ENCODE measurements at regions not wholly inside any gene's neighbourhood (a gene's known extent, or its start where the extent isn't known, plus 50 kb on each side); places are given as distances from the start of the nearest gene placed in this dataset.
"Not testable (repeated sequence)": the region's sequence is repeated elsewhere in the genome, so short reads cannot be mapped to it uniquely, and the experiment has no call there.

DNA sequence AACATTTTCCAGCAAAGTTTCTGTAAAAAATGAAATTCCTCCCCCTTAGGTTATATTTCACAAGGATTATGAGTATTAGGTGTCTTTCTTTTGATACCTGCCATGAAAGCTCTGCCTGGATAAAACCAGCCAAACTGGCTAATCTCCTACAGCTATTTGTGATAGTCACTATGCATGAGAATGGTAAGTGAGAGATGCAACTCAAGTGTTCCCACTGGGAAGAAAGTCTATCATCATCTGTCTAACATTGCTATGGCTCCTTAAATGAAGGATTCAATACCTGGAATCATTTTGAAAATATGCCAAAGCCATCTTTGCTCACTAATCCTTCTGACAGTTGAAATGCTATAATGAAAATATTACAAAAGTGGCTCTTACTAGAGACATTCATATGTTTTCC is 339.9 kb upstream of the LRRTM4 start:
- DNase-seq, result no peak

- no peak for DNase-seq
These were observed 342.2 kb upstream of the LRRTM4 start for GRCh38 chr2:77864426-77864825.

- no peak for DNase-seq
These were observed 344.5 kb upstream of the LRRTM4 start for GRCh38 chr2:77866661-77867060.

DNA sequence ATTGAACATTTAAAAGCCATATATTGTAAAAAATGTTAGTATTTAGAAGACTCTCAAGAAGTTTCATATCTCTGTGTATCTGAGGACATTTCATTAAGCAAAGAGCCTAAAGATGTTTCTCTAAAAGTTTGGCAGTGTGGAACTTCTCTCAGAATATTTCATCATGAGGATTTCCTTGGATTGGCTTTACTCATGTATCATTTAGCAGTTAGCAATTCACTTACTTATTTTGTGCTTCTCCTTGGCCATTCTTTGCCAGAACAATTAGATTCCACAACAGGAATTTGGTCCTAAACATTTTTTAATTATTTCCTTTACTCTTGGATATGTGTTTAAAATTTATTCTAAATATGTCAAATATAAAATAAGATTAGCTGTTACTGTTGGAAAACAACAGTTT is 345.0 kb upstream of the LRRTM4 start:
- DNase-seq, result no peak

GRCh38 chr2:77873506-77873905 is 351.3 kb upstream of the LRRTM4 start:
- DNase-seq, result no peak

GRCh38 chr2:77900211-77900610 is 378.0 kb upstream of the LRRTM4 start:
- not testable (repeated sequence) for DNase-seq

DNA sequence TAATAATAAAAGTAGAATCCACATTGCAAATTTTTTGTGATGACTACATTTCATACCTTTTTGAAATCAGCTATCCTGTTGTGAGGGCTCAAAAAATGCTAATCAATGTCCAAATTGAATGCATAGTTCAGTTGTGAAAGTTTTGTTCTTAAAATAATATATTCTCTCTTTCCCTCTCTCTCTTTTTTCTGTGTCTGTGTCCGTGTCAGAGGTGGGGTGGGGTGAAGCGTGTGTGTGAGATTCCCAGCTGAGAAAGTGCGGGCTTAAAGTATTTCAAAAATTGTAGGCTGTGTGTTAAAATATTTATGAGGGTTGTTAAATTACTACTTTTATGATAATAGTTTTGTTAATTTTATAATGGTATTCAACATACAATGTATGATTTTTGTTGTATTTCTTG is 388.0 kb upstream of the LRRTM4 start:
- DNase-seq, result no peak

- no peak for DNase-seq
These were observed 398.7 kb upstream of the LRRTM4 start for GRCh38 chr2:77920838-77921366.

DNA sequence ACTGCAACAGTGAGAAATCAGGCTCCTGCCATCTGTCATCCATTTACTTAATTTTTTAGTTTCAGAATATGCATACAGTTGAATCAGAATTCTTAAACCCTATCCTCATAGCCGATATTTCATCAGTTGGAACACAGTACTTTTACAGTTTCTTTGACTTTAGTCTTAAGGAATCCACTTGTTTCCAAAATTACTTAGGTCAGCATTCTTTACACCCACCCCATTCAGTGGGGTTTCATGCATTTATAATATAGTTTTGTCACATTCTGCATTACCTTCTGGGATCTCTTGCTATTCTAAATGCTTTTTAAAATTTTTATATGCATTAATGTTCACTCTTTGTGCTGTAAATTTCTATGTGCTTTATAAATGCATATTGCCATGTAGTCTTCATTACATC is 400.4 kb upstream of the LRRTM4 start:
- no peak for DNase-seq

GRCh38 chr2:77937366-77937765 is 415.2 kb upstream of the LRRTM4 start:
- DNase-seq, result no peak

- no peak for DNase-seq
These were observed 416.3 kb upstream of the LRRTM4 start for GRCh38 chr2:77938462-77938861.

DNA sequence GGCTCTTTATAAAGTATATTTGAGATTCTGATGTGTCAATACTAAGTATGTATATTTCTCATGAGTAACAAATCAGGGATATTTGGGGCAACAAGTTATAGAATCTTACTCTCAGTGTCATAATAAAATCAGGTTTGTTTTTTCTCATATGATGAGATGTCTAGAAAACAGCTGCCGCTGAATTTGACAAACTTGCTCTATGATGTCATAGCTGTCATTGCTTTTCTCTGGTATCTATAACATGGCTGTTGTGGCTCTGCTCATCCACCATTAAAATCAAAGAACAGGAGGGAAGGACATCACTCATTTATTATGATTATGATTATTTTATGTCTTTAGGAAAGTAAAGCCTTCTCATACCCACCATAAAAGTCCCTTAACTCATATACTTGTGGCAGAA is 417.2 kb upstream of the LRRTM4 start:
- no peak for DNase-seq

GRCh38 chr2:77939801-77940200 is 417.6 kb upstream of the LRRTM4 start:
- DNase-seq, result no peak

DNA sequence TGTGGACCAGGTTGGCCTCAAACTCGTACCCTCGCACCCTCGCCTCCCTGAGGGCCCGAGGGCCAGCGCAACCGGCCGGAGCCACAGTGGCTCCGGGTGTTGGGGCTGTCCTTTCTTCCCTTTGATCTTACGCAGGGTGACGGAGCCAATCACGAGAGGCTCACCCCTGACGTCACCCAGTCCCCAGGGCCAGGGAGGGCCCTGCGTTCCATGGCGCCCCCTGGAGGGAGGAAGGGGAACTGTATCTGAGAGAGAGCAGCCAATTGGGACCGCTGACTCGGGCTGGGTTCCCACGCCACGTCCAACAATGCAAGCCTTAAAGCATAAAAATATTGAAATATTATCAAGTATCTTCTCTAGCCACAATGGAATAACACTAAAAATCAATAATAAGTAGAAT is 432.8 kb upstream of the LRRTM4 start:
- DNase-seq, result no peak

- DNase-seq, result no peak
These were observed 440.8 kb upstream of the LRRTM4 start for GRCh38 chr2:77962943-77963342.

DNA sequence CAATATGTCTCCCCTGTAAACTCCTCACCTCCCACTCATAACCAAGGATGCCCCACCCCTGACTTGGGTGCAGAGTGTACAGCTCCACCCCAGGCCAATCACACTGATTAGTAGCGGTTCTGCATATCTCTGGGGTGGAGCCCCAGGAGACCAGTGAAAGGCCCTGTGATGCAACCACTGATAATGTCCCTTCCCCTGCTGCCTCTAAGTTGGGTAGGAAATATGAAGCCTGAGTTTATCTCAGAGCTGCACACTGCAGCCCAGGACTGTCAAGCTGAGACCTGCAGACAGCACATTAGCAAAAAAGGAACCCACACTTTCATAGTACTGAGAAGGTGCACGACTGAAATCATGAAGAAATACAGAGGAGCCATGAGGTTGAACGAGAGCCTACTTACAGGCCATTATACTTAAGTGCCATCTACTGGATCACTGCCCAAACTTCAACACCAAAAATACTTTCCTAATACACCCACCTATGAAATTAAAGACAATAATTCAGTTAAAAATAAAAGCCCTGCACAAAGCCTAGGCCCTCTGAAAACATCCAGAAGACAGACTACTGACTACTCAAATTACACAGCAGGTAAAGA is 455.4 kb upstream of the LRRTM4 start:
- no peak for DNase-seq

DNA sequence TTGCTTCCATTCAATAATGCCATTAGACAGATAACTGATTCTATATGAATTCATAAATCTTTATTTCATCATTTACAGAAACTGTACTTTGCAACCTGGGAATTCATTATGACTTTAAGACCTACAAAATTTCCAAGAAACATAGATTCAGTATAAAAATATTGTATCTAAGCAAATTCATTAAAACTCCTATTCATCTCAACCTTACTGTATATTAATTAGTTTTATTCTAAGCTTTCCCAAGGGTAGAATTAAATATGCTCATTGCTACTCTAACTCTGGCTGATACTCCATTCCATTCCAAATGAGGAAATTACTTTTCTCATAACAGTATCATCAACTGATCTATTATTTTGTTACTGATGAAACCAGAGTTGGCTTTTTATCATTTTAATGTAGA is 473.0 kb upstream of the LRRTM4 start:
- DNase-seq, result no peak

DNA sequence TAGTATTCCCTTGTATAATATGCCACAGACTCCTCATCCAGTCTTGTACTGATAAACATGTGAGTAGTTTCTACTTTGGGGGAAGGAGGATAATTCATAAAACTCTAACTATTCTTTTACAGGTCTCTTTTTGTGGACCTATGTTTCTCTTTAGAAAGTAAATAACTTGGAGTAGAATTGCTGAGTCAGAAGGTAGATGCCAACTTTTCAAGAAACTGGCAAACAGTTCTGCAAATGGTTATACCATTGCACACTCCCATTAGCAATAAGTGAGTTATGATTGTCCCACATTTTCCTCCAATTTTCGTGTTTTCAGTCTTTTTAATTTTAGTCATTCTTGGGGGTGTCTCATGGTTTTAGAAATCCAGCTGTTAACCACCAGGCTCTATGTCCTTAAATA is 477.2 kb upstream of the LRRTM4 start:
- no peak for DNase-seq

DNA sequence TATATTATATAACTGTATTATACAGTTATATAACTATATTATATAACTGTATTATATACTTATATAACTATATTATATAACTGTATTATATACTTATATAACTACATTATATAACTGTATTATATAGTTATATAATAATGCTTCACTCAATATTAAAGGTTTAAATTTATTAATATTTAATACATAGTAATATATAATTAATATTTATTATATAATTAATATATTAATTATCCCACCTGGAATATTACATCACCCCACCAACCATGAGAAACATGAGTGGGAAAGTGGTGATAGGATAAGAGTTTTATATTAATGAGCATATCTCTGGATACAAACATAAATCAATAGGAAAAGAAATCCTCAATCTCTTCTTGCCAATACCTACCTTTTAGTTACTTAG is 487.1 kb upstream of the LRRTM4 start:
- DNase-seq, result no peak

- DNase-seq, result no peak
These were observed 489.1 kb upstream of the LRRTM4 start for GRCh38 chr2:78011251-78011650.

DNA sequence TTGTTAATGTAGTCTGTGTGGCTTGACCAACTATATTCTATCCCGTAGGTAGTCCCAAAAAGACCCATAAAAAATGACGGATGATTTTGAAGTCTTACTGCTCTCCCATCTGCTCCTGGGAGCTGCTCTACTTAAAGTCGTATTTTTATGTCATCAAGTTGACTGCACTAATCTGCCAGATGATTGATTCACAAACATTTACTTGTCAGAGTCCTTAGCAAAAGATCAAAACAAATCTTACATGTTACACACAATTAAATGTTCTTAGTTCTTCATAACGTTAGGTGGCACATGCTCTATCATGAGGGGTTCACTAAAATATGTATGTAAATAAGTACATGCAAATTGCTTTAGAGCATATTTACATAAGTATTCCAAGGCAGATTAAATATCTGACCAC is 498.3 kb upstream of the LRRTM4 start:
- no peak for DNase-seq

GRCh38 chr2:78023356-78023755 is 501.2 kb upstream of the LRRTM4 start:
- DNase-seq, result no peak

DNA sequence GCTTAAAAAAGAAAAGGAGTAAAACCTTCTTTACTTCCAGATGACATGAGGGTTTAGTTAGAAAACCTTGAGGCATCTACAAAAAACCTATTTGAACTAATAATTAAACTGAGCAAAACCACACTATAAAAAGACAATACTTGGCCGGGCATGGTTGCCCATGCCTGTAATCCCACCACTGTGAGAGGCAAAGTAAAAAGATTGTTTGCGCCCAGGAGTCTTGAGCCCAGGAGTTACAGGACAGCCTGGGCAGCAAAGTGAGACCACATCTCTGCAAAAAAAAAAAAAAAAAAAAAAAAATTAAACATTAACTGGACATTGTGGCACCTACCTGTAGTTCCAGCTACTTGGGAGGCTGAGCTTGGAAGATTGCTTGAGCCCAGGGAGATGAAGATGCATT is 502.8 kb upstream of the LRRTM4 start:
- no peak for DNase-seq

GRCh38 chr2:78029392-78029995 is 507.3 kb upstream of the LRRTM4 start:
- DNase-seq, result no peak

GRCh38 chr2:78034706-78035105 is 512.5 kb upstream of the LRRTM4 start:
- DNase-seq, result no peak
